SK-N-SH (cell line): ENCODE measurements at regions not wholly inside any gene's neighbourhood (a gene's known extent, or its start where the extent isn't known, plus 50 kb on each side); places are given as distances from the start of the nearest gene placed in this dataset.

Source experiments
- CTCF ChIA-PET: fragments of 300-600, 350-600 bp; formaldehyde crosslinking; extraction: SDS; loops from one replicate; lab custom pipeline; 2021; lab: Yijun Ruan, JAX
- POLR2A ChIA-PET: fragments of 350-600 bp; sonication (Branson Sonifier 250); formaldehyde crosslinking; extraction: SDS; loops from one replicate; lab custom pipeline; 2020; ENCODE audit warnings: antibody characterized with exemption, inconsistent platforms; lab: Yijun Ruan, JAX
- DNase-seq: peaks from one replicate; pipeline ENCODE4 v3.0.0; 2012
- H2AFZ ChIP-seq: fragments of 200-600 bp; sonication (generic); 2 replicates; pipeline ENCODE4 v1.8.1; 2016; ENCODE audit warnings: antibody characterized with exemption, mild to moderate bottlenecking, low read depth
- H3F3A ChIP-seq: fragments of 200-600 bp; sonication (generic); replicated peaks from 2 replicates; pipeline ENCODE3; 2016; ENCODE audit warnings: antibody characterized with exemption, mild to moderate bottlenecking; ENCODE audit not compliant: insufficient read depth
- H3K27ac ChIP-seq, 2 experiments: fragments of 200-500 bp in 1 of 2; fragments of 200-600 bp in 1 of 2; sonication (Bioruptor generic) in 1 of 2; sonication (generic), shearing (Covaris generic) in 1 of 2; 2 replicates each; pipeline versions ENCODE4 v1.5.1 to v1.6.1; 2014 to 2016; ENCODE audit warnings: low read depth in 2 of 2, inconsistent platforms in 1 of 2, low read length in 1 of 2, mild to moderate bottlenecking in 1 of 2, mixed read lengths in 1 of 2
- H3K27me3 ChIP-seq: fragments of 200-600 bp; sonication (generic), shearing (Covaris generic); 2 replicates; pipeline ENCODE4 v1.6.1; 2016; ENCODE audit warnings: mixed run types; ENCODE audit not compliant: insufficient read depth
- H3K36me3 ChIP-seq, 2 experiments: fragments of 200-500 bp in 1 of 2; fragments of 200-600 bp in 1 of 2; sonication (Bioruptor generic) in 1 of 2; sonication (generic) in 1 of 2; replicated peaks in 1 of 2; 2 replicates each; pipeline versions ENCODE3 to v1.5.1; 2014 to 2016; ENCODE audit warnings: low read length in 1 of 2, mild to moderate bottlenecking in 1 of 2; ENCODE audit not compliant: insufficient read depth in 2 of 2, control insufficient read depth in 1 of 2
- H3K4me1 ChIP-seq, 2 experiments: fragments of 200-500 bp in 1 of 2; fragments of 200-600 bp in 1 of 2; sonication (Bioruptor generic) in 1 of 2; sonication (generic), shearing (Covaris generic) in 1 of 2; 2 replicates each; pipeline versions ENCODE4 v1.5.1 to v1.6.1; 2014 to 2016; ENCODE audit warnings: low read depth in 1 of 2, low read length in 1 of 2, mixed run types in 1 of 2; ENCODE audit not compliant: insufficient read depth in 2 of 2, control insufficient read depth in 1 of 2
- H3K4me2 ChIP-seq: fragments of 200-600 bp; sonication (generic), shearing (Covaris generic); 2 replicates; pipeline ENCODE4 v1.6.1; 2017; ENCODE audit warnings: mixed run types
- H3K4me3 ChIP-seq, 2 experiments: fragments of 200-500 bp in 1 of 2; fragments of 200-600 bp in 1 of 2; sonication (Bioruptor generic) in 1 of 2; sonication (generic), shearing (Covaris generic) in 1 of 2; 2 replicates each; pipeline versions ENCODE4 v1.5.1 to v1.8.1; 2014 to 2016; ENCODE audit warnings: low read depth in 2 of 2, inconsistent platforms in 1 of 2, low read length in 1 of 2, mild to moderate bottlenecking in 1 of 2, mixed read lengths in 1 of 2, moderate library complexity in 1 of 2
- H3K79me2 ChIP-seq: fragments of 200-600 bp; sonication (generic); 2 replicates; pipeline ENCODE4 v1.8.1; 2017; ENCODE audit warnings: mild to moderate bottlenecking; ENCODE audit not compliant: insufficient read depth
- H3K9ac ChIP-seq: fragments of 200-600 bp; sonication (generic); 2 replicates; pipeline ENCODE4 v1.6.1; 2017; ENCODE audit warnings: mixed run types
- H3K9me2 ChIP-seq: fragments of 200-600 bp; sonication (generic); 2 replicates; pipeline ENCODE4 v1.6.1; 2017; ENCODE audit warnings: mixed run types
- H3K9me3 ChIP-seq: fragments of 200-600 bp; sonication (generic); 2 replicates; pipeline ENCODE4 v1.6.1; 2017; ENCODE audit warnings: mixed run types, mild to moderate bottlenecking, moderate library complexity
- H4K20me1 ChIP-seq: fragments of 200-600 bp; sonication (generic); 2 replicates; pipeline ENCODE4 v1.6.1; 2017; ENCODE audit warnings: mild to moderate bottlenecking, mixed run types; ENCODE audit not compliant: insufficient read depth
- CHD2 ChIP-seq: fragments of 150-350 bp; IDR thresholded peaks from 2 replicates; pipeline ENCODE4 v1.6.1; 2018; ENCODE audit warnings: low read length; ENCODE audit not compliant: partially characterized antibody
- CTCF ChIP-seq: fragments of 200-600 bp; sonication (generic); IDR thresholded peaks from 2 replicates; pipeline ENCODE4 v1.6.1; 2017; ENCODE audit warnings: antibody characterized with exemption, mild to moderate bottlenecking, moderate library complexity
- FOXJ3 ChIP-seq: sonication (generic); formaldehyde crosslinking; IDR thresholded peaks from 2 replicates; pipeline ENCODE4 v1.5.1; 2020; ENCODE audit warnings: mild to moderate bottlenecking, missing genetic modification reagents
- FOXM1 ChIP-seq: IDR thresholded peaks from 2 replicates; pipeline ENCODE4 v1.4.0; 2012; ENCODE audit warnings: low read depth, mild to moderate bottlenecking
- IRF3 ChIP-seq: fragments of 150-350 bp; IDR thresholded peaks from 2 replicates; pipeline ENCODE4 v1.6.1; 2016; ENCODE audit warnings: mild to moderate bottlenecking, low read depth, low read length
- MEF2A ChIP-seq: IDR thresholded peaks from 2 replicates; pipeline ENCODE4 v1.4.0; 2012; ENCODE audit warnings: low read depth, borderline replicate concordance
- POLR2AphosphoS5 ChIP-seq: IDR thresholded peaks from 2 replicates; pipeline ENCODE4 v1.6.1; 2012; ENCODE audit warnings: low read depth, low read length
- REST ChIP-seq: IDR thresholded peaks from 2 replicates; pipeline ENCODE4 v1.6.1; 2012; ENCODE audit warnings: mild to moderate bottlenecking, low read depth, low read length, moderate library complexity
- RXRA ChIP-seq: IDR thresholded peaks from 2 replicates; pipeline ENCODE4 v1.4.0; 2012; ENCODE audit warnings: low read depth, mild to moderate bottlenecking, borderline replicate concordance
- SIN3A ChIP-seq: IDR thresholded peaks from 2 replicates; pipeline ENCODE4 v1.6.1; 2012; ENCODE audit warnings: low read depth, mild to moderate bottlenecking, low read length, moderate library complexity, borderline replicate concordance
- TAF1 ChIP-seq: IDR thresholded peaks from 2 replicates; pipeline ENCODE4 v1.6.1; 2012; ENCODE audit warnings: low read depth, mild to moderate bottlenecking, low read length, moderate library complexity, borderline replicate concordance
- USF2 ChIP-seq: fragments of 150-350 bp; IDR thresholded peaks from 2 replicates; pipeline ENCODE4 v1.6.1; 2017; ENCODE audit warnings: antibody characterized with exemption, low read length, low read depth, borderline replicate concordance
- WGBS: methylation state at CpG from one replicate; pipeline ENCODE4 v1.1.6; 2017; ENCODE audit warnings: low lambda C conversion rate; 5-methylcytosine and 5-hydroxymethylcytosine counted together

GRCh38 chr2:82665691-82666090 lies 1793.4 kb downstream of the SUCLG1 start:
- Histone ChIP-seq H3K27me3 (no peaks in the 10 kb centered on the region), H3K27ac (no peak overlapping the region), H3K79me2 (no peaks in the 10 kb centered on the region), H3K4me1 (no peaks in the 10 kb centered on the region), H4K20me1 (no peaks in the 10 kb centered on the region), H3K9ac (no peak overlapping the region), H2AFZ (no peak overlapping the region), H3K4me2 (no peak overlapping the region), H3K4me3 (no peak overlapping the region), H3K36me3 (no peaks in the 10 kb centered on the region), H3K9me2 (no peaks in the 10 kb centered on the region), H3K9me3 (no peaks in the 10 kb centered on the region), H3F3A (no peaks in the 10 kb centered on the region)
- DNase-seq = no peak
- TF ChIP-seq FOXM1 (no peak), USF2 (no peak), POLR2AphosphoS5 (no peak), CTCF (no peak), MEF2A (no peak)
- 2% methylated on average over 3 of the region's 3 CpGs for WGBS
- CTCF ChIA-PET = no interaction called here
- POLR2A ChIA-PET = no interaction called here

- no peak overlapping the region for H3K4me3 ChIP-seq
- H3K27ac ChIP-seq = no peak overlapping the region
- H3K36me3 ChIP-seq = no peaks in the 10 kb centered on the region
- no peaks in the 10 kb centered on the region for H3K9me2 ChIP-seq
- 14% methylated on average over 2 of the region's 2 CpGs for WGBS
- no peak overlapping the region for H3K9ac ChIP-seq
- H2AFZ ChIP-seq = no peak overlapping the region
- H3K4me1 ChIP-seq = no peaks in the 10 kb centered on the region
- no peaks in the 10 kb centered on the region for H3K27me3 ChIP-seq
- H3F3A ChIP-seq = no peaks in the 10 kb centered on the region
- H3K79me2 ChIP-seq = no peaks in the 10 kb centered on the region
- ChIA-PET POLR2A (no interaction called here), CTCF (no interaction called here)
- H3K9me3 ChIP-seq = no peaks in the 10 kb centered on the region
- no peak overlapping the region for H3K4me2 ChIP-seq
- TF ChIP-seq USF2 (no peak), FOXJ3 (CRISPR knock-in tag) (no peak), CTCF (no peak), TAF1 (no peak), REST (no peak), CHD2 (no peak), SIN3A (no peak), RXRA (no peak), IRF3 (no peak)
- TF ChIP-seq, all 33 proteins: peak for 0
- H4K20me1 ChIP-seq = no peaks in the 10 kb centered on the region
- DNase-seq = no peak
Measured at GRCh38 chr2:82657106-82657505, 1802.0 kb downstream of the SUCLG1 start.
